HEK293 (cell line): ENCODE measurements at regions not wholly inside any gene's neighbourhood (a gene's known extent, or its start where the extent isn't known, plus 50 kb on each side); places are given as distances from the start of the nearest gene placed in this dataset.

Experiments
- HOXA7 ChIP-seq: sonication (generic); formaldehyde crosslinking; IDR thresholded peaks from 2 replicates; pipeline ENCODE4 v1.8.1; 2022; ENCODE audit warnings: missing genetic modification reagents, borderline replicate concordance
- SP2 ChIP-seq: fragments of 450-650 bp; formaldehyde crosslinking; IDR thresholded peaks from 2 replicates; pipeline ENCODE4 v1.5.1; 2016; ENCODE audit warnings: missing biosample characterization, missing genetic modification characterization
- ZFP37 ChIP-seq: fragments of 450-650 bp; formaldehyde crosslinking; IDR thresholded peaks from 2 replicates; pipeline ENCODE4 v1.5.1; 2016; ENCODE audit warnings: missing biosample characterization, missing genetic modification characterization
- ZNF202 ChIP-seq: fragments of 450-650 bp; formaldehyde crosslinking; IDR thresholded peaks from 2 replicates; pipeline ENCODE4 v1.5.1; 2016; ENCODE audit warnings: missing biosample characterization, missing genetic modification characterization, borderline replicate concordance
- ZNF76 ChIP-seq: fragments of 450-650 bp; formaldehyde crosslinking; IDR thresholded peaks from 2 replicates; pipeline ENCODE4; 2016; ENCODE audit warnings: low read depth, missing biosample characterization, missing genetic modification characterization, borderline replicate concordance
- ZXDB ChIP-seq: fragments of 450-650 bp; formaldehyde crosslinking; IDR thresholded peaks from 2 replicates; pipeline ENCODE4 v1.5.1; 2016; ENCODE audit warnings: missing biosample characterization, missing genetic modification characterization
- TF ChIP-seq, protein P1 (sequence below): fragments of 450-650 bp; formaldehyde crosslinking; IDR thresholded peaks from 2 replicates; pipeline ENCODE4 v1.5.1; 2016; ENCODE audit warnings: missing biosample characterization, missing genetic modification characterization

- no peak for TF ChIP-seq ZNF202 (tag by site-specific recombination)
- no peak for TF ChIP-seq ZFP37 (tag by site-specific recombination)
- TF ChIP-seq ZXDB (tag by site-specific recombination) = no peak
- TF ChIP-seq, protein P1, sequence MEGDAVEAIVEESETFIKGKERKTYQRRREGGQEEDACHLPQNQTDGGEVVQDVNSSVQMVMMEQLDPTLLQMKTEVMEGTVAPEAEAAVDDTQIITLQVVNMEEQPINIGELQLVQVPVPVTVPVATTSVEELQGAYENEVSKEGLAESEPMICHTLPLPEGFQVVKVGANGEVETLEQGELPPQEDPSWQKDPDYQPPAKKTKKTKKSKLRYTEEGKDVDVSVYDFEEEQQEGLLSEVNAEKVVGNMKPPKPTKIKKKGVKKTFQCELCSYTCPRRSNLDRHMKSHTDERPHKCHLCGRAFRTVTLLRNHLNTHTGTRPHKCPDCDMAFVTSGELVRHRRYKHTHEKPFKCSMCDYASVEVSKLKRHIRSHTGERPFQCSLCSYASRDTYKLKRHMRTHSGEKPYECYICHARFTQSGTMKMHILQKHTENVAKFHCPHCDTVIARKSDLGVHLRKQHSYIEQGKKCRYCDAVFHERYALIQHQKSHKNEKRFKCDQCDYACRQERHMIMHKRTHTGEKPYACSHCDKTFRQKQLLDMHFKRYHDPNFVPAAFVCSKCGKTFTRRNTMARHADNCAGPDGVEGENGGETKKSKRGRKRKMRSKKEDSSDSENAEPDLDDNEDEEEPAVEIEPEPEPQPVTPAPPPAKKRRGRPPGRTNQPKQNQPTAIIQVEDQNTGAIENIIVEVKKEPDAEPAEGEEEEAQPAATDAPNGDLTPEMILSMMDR = no peak
- no peak for TF ChIP-seq ZNF76
- TF ChIP-seq SP2 (tag by site-specific recombination) = no peak
- TF ChIP-seq HOXA7 = no peak
These were observed 69.2 kb upstream of the ETV6 start for GRCh38 chr12:11580125-11580751.
